Fibroblast of villous mesenchyme (primary cell): ENCODE measurements at regions not wholly inside any gene's neighbourhood (a gene's known extent, or its start where the extent isn't known, plus 50 kb on each side); places are given as distances from the start of the nearest gene placed in this dataset.
"Not testable (repeated sequence)": the region's sequence is repeated elsewhere in the genome, so short reads cannot be mapped to it uniquely, and the experiment has no call there.

Experiments
- DNase-seq: peaks from one replicate; pipeline ENCODE4 v3.0.0-alpha.2; 2010; ENCODE audit warnings: low read depth
- H3K4me3 ChIP-seq: 2 replicates; pipeline ENCODE4 v1.5.1; 2011; ENCODE audit warnings: low read depth, mild to moderate bottlenecking, low read length
- TF ChIP-seq, protein P1 (sequence below): IDR thresholded peaks from 2 replicates; pipeline ENCODE4 v1.5.1; 2012; ENCODE audit warnings: low read depth, mild to moderate bottlenecking, low read length; ENCODE audit not compliant: insufficient read depth

DNA sequence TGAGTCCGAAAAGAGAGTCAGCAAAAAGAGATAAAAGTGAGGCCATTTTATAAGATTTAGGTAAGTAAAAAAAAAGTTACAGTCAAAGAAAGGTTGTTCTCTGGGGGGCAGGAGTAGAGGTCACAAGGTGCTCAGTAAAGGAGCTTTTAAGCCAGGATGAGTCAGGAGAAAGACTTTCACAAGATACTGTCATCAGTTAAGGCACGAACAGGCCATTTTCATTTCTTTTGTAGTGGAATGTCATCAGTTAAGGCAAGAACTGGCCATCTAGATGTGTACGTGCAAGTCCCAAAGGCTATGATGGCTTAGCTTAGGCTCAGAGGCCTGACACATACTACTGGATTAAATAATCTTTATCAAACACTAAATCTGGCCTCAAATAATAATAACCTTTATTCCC lies 1207.3 kb upstream of the FAM98A start:
- no peak overlapping the region for H3K4me3 ChIP-seq
- TF ChIP-seq, protein P1, sequence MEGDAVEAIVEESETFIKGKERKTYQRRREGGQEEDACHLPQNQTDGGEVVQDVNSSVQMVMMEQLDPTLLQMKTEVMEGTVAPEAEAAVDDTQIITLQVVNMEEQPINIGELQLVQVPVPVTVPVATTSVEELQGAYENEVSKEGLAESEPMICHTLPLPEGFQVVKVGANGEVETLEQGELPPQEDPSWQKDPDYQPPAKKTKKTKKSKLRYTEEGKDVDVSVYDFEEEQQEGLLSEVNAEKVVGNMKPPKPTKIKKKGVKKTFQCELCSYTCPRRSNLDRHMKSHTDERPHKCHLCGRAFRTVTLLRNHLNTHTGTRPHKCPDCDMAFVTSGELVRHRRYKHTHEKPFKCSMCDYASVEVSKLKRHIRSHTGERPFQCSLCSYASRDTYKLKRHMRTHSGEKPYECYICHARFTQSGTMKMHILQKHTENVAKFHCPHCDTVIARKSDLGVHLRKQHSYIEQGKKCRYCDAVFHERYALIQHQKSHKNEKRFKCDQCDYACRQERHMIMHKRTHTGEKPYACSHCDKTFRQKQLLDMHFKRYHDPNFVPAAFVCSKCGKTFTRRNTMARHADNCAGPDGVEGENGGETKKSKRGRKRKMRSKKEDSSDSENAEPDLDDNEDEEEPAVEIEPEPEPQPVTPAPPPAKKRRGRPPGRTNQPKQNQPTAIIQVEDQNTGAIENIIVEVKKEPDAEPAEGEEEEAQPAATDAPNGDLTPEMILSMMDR = no peak
- DNase-seq = no peak

DNA sequence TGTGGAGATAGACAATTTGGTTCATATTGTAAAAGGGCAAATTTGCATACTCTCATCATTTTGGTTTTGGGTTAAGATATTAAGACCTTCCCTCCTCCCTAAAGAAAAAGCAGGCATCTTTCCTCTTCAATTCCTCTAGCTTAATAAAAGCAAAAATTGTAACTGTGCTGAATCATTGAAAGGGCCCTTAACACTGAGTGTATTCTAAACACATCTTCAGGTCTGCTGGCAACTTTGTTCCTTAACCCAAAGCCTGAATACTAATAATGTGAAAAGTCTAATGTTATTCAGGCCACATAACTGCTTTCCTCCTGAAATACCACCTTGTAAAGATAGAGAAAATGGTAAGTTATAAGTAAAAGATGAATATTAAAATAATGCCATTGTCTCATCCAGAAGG lies 1200.5 kb upstream of the FAM98A start:
- TF ChIP-seq, protein P1 = no peak
- DNase-seq = no peak
- no peak overlapping the region for H3K4me3 ChIP-seq

DNA sequence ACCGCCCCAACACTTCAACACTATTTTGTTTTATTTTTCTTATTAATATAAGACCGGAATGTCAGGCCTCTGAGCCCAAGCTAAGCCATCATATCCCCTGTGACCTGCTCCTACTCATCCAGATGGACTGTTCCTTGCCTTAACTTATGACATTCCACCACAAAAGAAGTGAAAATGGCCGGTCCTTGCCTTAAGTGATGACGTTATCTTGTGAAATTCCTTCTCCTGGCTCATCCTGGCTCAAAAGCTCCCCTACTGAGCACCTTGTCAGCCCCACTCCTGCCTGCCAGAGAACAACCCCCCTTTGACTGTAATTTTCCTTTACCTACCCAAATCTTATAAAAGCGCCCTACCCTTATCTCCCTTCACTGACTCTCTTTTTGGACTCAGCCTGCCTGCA lies 1196.5 kb upstream of the FAM98A start:
- not testable (repeated sequence) for H3K4me3 ChIP-seq, DNase-seq

DNA sequence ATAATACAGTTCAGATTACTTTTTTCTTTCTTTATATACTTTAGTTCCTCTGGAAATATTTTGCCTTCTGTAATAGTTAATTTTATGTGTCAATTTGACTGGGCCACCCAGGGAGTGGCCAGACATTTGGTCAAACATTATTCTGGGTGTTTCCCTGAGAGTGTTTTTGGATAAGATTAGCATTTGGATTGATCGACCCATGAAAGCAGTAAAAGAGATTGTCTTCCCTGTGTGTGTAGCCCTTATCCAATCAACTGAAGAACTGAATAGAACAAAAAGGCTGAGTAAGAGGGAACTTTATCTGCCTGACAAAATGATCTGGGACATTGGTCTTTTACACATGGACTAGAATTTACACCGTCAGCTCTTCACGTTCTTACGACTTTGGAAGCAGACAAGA lies 1190.1 kb upstream of the FAM98A start:
- TF ChIP-seq, protein P1 = no peak
- H3K4me3 ChIP-seq = no peak overlapping the region
- DNase-seq = no peak

DNA sequence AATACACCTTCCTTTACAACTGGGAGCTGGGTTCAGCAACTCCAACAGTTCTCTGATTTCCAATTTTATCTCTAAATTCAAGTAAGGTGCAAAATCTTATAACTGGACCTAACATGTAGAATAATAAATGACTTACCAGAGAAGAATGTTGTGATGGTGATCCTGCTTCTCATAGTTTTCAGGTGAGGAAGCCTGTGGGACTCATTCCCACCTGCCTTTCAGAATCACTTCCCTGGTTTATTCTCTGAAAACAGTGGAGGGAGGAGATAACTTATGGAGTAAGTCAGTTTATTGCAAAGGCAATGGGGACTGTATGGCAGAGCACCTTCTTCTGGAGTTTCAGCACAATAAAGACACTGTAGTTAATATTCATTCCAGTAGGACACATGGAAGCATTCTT lies 1188.2 kb upstream of the FAM98A start:
- TF ChIP-seq, protein P1 = no peak
- DNase-seq = no peak
- no peak overlapping the region for H3K4me3 ChIP-seq

DNA sequence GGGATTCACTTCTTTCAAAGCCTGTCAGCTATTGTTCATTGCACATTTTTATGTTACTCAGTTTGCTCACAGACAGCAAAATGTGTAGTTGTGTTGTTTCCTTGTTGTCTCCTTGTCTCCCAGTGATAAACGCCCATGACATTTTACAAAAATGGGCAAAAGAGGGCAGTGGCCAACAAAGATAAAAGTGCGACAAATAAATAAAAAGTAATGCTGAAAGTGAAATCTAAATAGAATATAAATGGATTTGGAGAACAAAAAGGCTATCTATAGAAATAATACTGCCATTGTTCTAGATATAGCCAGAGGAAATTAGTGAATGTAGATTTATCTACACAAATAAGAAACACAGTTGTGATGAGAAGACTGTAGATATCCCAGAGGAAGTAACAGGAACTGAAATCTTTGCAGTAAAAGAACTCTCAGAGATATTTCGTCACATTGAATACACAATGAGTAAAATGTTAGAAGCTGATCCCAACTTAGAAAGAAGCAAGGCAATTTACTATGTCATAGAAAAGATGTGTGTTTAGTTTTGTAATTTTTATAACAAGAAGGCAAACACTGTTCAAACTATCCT lies 1186.2 kb upstream of the FAM98A start:
- TF ChIP-seq, protein P1 = no peak
- no peak overlapping the region for H3K4me3 ChIP-seq
- no peak for DNase-seq

DNA sequence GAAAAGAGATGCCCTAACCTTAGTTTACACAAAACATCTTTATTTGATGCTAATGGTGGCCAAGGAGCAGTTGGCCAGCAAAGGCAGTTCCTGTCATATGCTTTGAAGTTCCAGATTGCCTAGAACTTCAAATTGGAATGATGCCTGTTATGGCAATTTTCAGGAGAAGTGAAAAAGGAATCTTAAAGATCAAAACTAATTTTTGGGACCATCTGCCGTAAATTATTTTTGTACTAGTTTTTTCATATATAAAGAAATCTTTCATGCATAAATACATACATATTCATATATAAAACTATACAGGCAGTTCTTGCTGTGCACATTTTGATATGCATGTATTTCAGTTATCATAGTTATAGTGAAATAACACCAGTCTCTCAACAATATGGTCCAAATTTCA lies 1185.6 kb upstream of the FAM98A start:
- DNase-seq = no peak
- TF ChIP-seq, protein P1 = no peak
- no peak overlapping the region for H3K4me3 ChIP-seq

DNA sequence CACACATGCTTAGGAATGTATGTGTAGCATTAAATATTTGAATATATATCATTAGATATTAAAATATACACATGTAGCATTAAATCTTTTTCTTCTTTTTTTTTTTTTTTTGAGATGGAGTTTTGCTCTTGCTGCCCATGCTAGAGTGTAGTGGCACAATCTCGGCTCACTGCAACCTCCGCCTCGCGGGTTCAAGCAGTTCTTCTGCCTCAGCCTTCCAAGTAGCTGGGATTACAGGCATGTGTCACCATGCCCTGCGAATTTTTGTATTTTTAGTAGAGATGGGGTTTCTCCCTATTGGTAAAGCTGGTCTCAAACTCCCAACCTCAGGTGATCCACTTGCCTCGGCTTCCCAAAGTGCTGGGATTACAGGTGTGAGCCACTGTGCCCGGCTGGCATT lies 1151.6 kb upstream of the FAM98A start:
- DNase-seq, H3K4me3 ChIP-seq: not testable (repeated sequence)
